ENCODE measurements at regions not wholly inside any gene's neighbourhood (a gene's known extent, or its start where the extent isn't known, plus 50 kb on each side); places are given as distances from the start of the nearest gene placed in this dataset.
"Not testable (repeated sequence)": the region's sequence is repeated elsewhere in the genome, so short reads cannot be mapped to it uniquely, and the experiment has no call there.

DNA sequence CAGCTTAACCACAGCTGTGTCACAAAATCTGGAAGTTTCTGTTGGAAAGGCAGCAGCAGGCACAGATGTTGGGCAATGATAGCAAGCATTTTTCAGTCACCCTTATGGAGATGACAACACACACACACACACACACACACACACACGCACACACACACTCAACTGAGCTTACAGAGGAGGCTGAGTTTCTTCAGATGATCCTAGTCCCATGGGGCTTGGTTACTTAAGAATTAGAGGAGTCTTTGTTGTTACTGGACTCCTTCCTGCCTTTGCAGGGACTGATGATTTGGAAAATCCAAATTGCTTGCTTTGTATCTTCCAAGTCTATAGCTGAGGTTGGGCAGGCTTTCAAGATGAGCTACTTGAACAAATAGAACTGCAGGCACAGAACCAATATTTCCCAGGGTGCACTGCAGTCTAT is 740.1 kb upstream of the PITX2 start:
- Histone ChIP-seq H3K4me3 (ENCODE audit: low read depth in 1 of 2, low read length in 2 of 2) (no peak overlapping the region), H3K27ac (ENCODE audit: low read length) (no peak overlapping the region), H3K79me2 (ENCODE audit: insufficient read depth, low read length) (no peaks in the 10 kb centered on the region), H4K20me1 (ENCODE audit: insufficient read depth, low read length) (no peaks in the 10 kb centered on the region), H3K4me2 (ENCODE audit: insufficient read depth, low read length) (no peak overlapping the region), H3K9me3 (ENCODE audit: insufficient read depth, low read length, severe bottlenecking) (no peaks in the 10 kb centered on the region), H3K4me1 (ENCODE audit: insufficient read depth, low read length) (no peaks in the 10 kb centered on the region), H3K36me3 (ENCODE audit: insufficient read depth, low read length) (no peaks in the 10 kb centered on the region), H3K27me3 (ENCODE audit: insufficient read depth, low read length, poor library complexity) (no peaks in the 10 kb centered on the region), H3K9ac (ENCODE audit: low read depth, low read length) (no peak overlapping the region), H2AFZ (ENCODE audit: low read depth, low read length) (no peak overlapping the region)
- DNase-seq = no peak
- TF ChIP-seq EZH2 (IDR thresholded peaks at IDR 0.05; ENCODE audit: borderline replicate concordance, low read depth, low read length, severe bottlenecking) = no peak
- TF ChIP-seq, protein P1, sequence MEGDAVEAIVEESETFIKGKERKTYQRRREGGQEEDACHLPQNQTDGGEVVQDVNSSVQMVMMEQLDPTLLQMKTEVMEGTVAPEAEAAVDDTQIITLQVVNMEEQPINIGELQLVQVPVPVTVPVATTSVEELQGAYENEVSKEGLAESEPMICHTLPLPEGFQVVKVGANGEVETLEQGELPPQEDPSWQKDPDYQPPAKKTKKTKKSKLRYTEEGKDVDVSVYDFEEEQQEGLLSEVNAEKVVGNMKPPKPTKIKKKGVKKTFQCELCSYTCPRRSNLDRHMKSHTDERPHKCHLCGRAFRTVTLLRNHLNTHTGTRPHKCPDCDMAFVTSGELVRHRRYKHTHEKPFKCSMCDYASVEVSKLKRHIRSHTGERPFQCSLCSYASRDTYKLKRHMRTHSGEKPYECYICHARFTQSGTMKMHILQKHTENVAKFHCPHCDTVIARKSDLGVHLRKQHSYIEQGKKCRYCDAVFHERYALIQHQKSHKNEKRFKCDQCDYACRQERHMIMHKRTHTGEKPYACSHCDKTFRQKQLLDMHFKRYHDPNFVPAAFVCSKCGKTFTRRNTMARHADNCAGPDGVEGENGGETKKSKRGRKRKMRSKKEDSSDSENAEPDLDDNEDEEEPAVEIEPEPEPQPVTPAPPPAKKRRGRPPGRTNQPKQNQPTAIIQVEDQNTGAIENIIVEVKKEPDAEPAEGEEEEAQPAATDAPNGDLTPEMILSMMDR (IDR thresholded peaks at IDR 0.05; ENCODE audit: borderline replicate concordance, extremely low read depth, low read length, poor library complexity, severe bottlenecking) = no peak
- no peak for ATAC-seq (ENCODE audit: insufficient read depth, low read depth)

DNA sequence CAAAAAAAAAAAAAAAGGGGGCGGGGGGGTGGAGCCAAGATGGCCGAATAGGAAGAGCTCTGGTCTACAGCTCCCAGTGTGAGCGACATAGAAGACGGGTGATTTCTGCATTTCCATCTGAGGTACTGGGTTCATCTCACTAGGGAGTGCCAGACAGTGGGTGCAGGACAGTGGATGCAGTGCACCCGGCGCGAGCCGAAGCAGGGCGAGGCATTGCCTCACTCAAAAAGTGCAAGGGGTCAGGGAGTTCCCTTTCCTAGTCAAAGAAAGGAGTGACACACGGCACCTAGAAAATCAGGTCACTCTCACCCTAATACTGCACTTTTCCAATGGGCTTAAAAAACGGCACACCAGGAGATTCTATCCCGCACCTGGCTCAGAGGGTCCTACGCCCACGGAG is 755.0 kb upstream of the PITX2 start:
- H3K9me3 ChIP-seq (ENCODE audit: insufficient read depth, low read length, severe bottlenecking); H2AFZ ChIP-seq (ENCODE audit: low read depth, low read length); H4K20me1 ChIP-seq (ENCODE audit: insufficient read depth, low read length); H3K36me3 ChIP-seq (ENCODE audit: insufficient read depth, low read length); H3K4me3 ChIP-seq (ENCODE audit: low read depth in 1 of 2, low read length in 2 of 2); ATAC-seq (ENCODE audit: insufficient read depth, low read depth); H3K9ac ChIP-seq (ENCODE audit: low read depth, low read length); H3K4me2 ChIP-seq (ENCODE audit: insufficient read depth, low read length); H3K27me3 ChIP-seq (ENCODE audit: insufficient read depth, low read length, poor library complexity); H3K79me2 ChIP-seq (ENCODE audit: insufficient read depth, low read length); H3K27ac ChIP-seq (ENCODE audit: low read length); H3K4me1 ChIP-seq (ENCODE audit: insufficient read depth, low read length); DNase-seq: not testable (repeated sequence)

DNA sequence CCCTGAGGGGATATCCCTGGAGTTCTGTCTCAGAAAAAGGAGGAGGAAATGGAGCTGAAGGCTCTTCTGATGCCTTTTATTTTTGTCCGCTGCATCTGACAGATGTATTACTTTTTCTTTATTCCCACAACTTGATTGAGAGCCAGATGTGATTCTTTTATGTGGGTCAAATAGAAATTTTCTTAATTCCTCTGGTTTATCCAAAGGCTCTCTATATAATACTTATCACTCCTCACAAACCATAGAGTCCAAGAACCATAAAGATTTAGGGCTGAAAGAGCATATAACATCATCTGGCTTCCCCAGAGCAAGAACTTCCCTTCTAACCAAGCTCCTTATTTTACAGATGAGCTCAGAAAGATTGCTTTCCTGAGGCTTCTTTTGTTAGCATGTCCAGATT is 756.7 kb upstream of the FAM241A start:
- Histone ChIP-seq H3K27ac (ENCODE audit: low read length) (no peak overlapping the region), H3K9ac (ENCODE audit: low read depth, low read length) (no peak overlapping the region), H4K20me1 (ENCODE audit: insufficient read depth, low read length) (no peaks in the 10 kb centered on the region), H3K4me1 (ENCODE audit: insufficient read depth, low read length) (no peaks in the 10 kb centered on the region), H3K9me3 (ENCODE audit: insufficient read depth, low read length, severe bottlenecking) (no peaks in the 10 kb centered on the region), H2AFZ (ENCODE audit: low read depth, low read length) (no peak overlapping the region), H3K4me3 (ENCODE audit: low read depth in 1 of 2, low read length in 2 of 2) (no peak overlapping the region), H3K27me3 (ENCODE audit: insufficient read depth, low read length, poor library complexity) (no peaks in the 10 kb centered on the region), H3K79me2 (ENCODE audit: insufficient read depth, low read length) (no peaks in the 10 kb centered on the region), H3K36me3 (ENCODE audit: insufficient read depth, low read length) (no peaks in the 10 kb centered on the region), H3K4me2 (ENCODE audit: insufficient read depth, low read length) (no peak overlapping the region)
- ATAC-seq (ENCODE audit: insufficient read depth, low read depth) (no peak), DNase-seq (no peak)
- TF ChIP-seq, protein P1 (IDR thresholded peaks at IDR 0.05; ENCODE audit: borderline replicate concordance, extremely low read depth, low read length, poor library complexity, severe bottlenecking) = no peak
- no peak for TF ChIP-seq EZH2 (IDR thresholded peaks at IDR 0.05; ENCODE audit: borderline replicate concordance, low read depth, low read length, severe bottlenecking)

DNA sequence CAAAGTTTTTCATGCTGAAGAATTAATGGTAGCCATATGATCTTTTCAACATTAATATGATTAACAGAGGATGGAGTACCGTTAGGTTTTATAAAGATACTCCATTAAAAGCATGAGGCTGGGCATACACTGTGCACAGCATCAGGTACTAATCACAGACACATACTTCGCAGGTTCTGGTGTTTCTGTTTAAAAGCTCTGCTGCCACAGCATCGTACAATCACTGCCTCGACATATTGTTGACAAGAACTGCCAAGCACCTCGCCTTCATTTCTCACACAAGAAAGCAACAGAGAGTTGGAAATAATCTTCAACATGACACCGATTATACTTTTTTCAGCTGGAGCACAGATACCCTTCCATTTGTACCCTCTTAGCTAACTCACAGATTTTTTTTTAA is 753.4 kb upstream of the FAM241A start:
- no peak overlapping the region for H3K4me2 ChIP-seq (ENCODE audit: insufficient read depth, low read length)
- no peak for DNase-seq
- H3K79me2 ChIP-seq (ENCODE audit: insufficient read depth, low read length) = no peaks in the 10 kb centered on the region
- no peaks in the 10 kb centered on the region for H3K9me3 ChIP-seq (ENCODE audit: insufficient read depth, low read length, severe bottlenecking)
- H3K4me3 ChIP-seq (ENCODE audit: low read depth in 1 of 2, low read length in 2 of 2) = no peak overlapping the region
- H4K20me1 ChIP-seq (ENCODE audit: insufficient read depth, low read length) = no peaks in the 10 kb centered on the region
- no peaks in the 10 kb centered on the region for H3K4me1 ChIP-seq (ENCODE audit: insufficient read depth, low read length)
- TF ChIP-seq, protein P1 (IDR thresholded peaks at IDR 0.05; ENCODE audit: borderline replicate concordance, extremely low read depth, low read length, poor library complexity, severe bottlenecking) = no peak
- TF ChIP-seq EZH2 (IDR thresholded peaks at IDR 0.05; ENCODE audit: borderline replicate concordance, low read depth, low read length, severe bottlenecking) = no peak
- H3K36me3 ChIP-seq (ENCODE audit: insufficient read depth, low read length) = no peaks in the 10 kb centered on the region
- no peak for ATAC-seq (ENCODE audit: insufficient read depth, low read depth)
- H3K9ac ChIP-seq (ENCODE audit: low read depth, low read length) = no peak overlapping the region
- H3K27me3 ChIP-seq (ENCODE audit: insufficient read depth, low read length, poor library complexity) = no peaks in the 10 kb centered on the region
- no peak overlapping the region for H3K27ac ChIP-seq (ENCODE audit: low read length)
- H2AFZ ChIP-seq (ENCODE audit: low read depth, low read length) = no peak overlapping the region

Data from DND-41 (cell line).